GM12878 (cell line): ENCODE measurements at regions not wholly inside any gene's neighbourhood (a gene's known extent, or its start where the extent isn't known, plus 50 kb on each side); places are given as distances from the start of the nearest gene placed in this dataset.

Experiments used
- ATAC-seq: fragments of 200-7000 bp; cut with Tn5 transposase; 3 replicates; pipeline ENCODE4 v1.9.1; 2020; ENCODE audit warnings: mild to moderate bottlenecking, moderate library complexity
- BruUV-seq: library from RNA; stranded (reverse); fragments of 400-500 nt; replicated peaks from 2 replicates; lab custom pipeline; 2021; lab: Mats Ljungman, UMichigan
- CTCF ChIA-PET: fragments of 300-600 bp; sonication (Branson Sonifier 250); formaldehyde crosslinking; extraction: SDS; loops from one replicate; lab custom pipeline; 2021; ENCODE audit warnings: inconsistent platforms; lab: Yijun Ruan, JAX
- POLR2A ChIA-PET: fragments of 350-600 bp; formaldehyde crosslinking; extraction: SDS; loops from one replicate; lab custom pipeline; 2021; ENCODE audit warnings: inconsistent platforms; lab: Charles Lee
- RAD21 ChIA-PET: fragments of 300-600 bp; sonication (Branson Sonifier 250); formaldehyde crosslinking; loops from one replicate; lab custom pipeline; 2023; ENCODE audit warnings: antibody characterized with exemption; ENCODE audit not compliant: unreplicated experiment; lab: Charles Lee
- SMC1A ChIA-PET: fragments of 300-600 bp; sonication (Branson Sonifier 250); formaldehyde crosslinking; loops from one replicate; lab custom pipeline; 2023; ENCODE audit not compliant: unreplicated experiment, uncharacterized antibody; lab: Charles Lee
- DNase-seq: peaks from one replicate; pipeline ENCODE4 v3.0.0-alpha.2; 2011; ENCODE audit warnings: low read depth, low spot score
- FAIRE-seq: peaks from 3 replicates; lab custom pipeline; 2011; peaks lifted over from hg19 to GRCh38; lab: Jason Lieb, UNC
- H2AFZ ChIP-seq: 2 replicates; pipeline ENCODE4 v1.6.0; 2011; ENCODE audit warnings: low read depth, low read length, control low read depth; ENCODE audit not compliant: control insufficient read depth
- H3K27ac ChIP-seq: 2 replicates; pipeline ENCODE4 v1.5.1; 2011; ENCODE audit warnings: control low read depth; ENCODE audit not compliant: control insufficient read depth, insufficient read depth
- H3K27me3 ChIP-seq, 2 experiments: replicated peaks in 1 of 2; 2 replicates each; pipeline versions ENCODE4 v1.6.0 to v1.6.1; 2011; ENCODE audit warnings: low read length in 1 of 2; ENCODE audit not compliant: control insufficient read depth in 2 of 2, insufficient read depth in 2 of 2
- H3K36me3 ChIP-seq, 2 experiments: 2 replicates each; pipeline ENCODE4 v1.5.1; 2011; ENCODE audit warnings: low read length in 1 of 2; ENCODE audit not compliant: control insufficient read depth in 2 of 2, insufficient read depth in 2 of 2
- H3K4me1 ChIP-seq: 2 replicates; pipeline ENCODE4 v1.6.1; 2011; ENCODE audit warnings: mild to moderate bottlenecking, low read length, moderate library complexity, mixed read lengths; ENCODE audit not compliant: control insufficient read depth, insufficient read depth
- H3K4me2 ChIP-seq: 2 replicates; pipeline ENCODE4 v1.6.0; 2011; ENCODE audit warnings: control low read depth; ENCODE audit not compliant: control insufficient read depth, insufficient read depth
- H3K4me3 ChIP-seq: fragments of 200-600 bp; sonication (generic); 2 replicates; pipeline ENCODE4 v1.5.1; 2016
- H3K79me2 ChIP-seq: 2 replicates; pipeline ENCODE4 v1.6.0; 2011; ENCODE audit warnings: low read length; ENCODE audit not compliant: control insufficient read depth, insufficient read depth
- H3K9ac ChIP-seq: 2 replicates; pipeline ENCODE4 v1.8.0; 2011; ENCODE audit warnings: low read length, control low read depth, mixed read lengths; ENCODE audit not compliant: control insufficient read depth, insufficient read depth
- H3K9me3 ChIP-seq: replicated peaks from 3 replicates; pipeline ENCODE4 v1.5.1; 2011; ENCODE audit warnings: mild to moderate bottlenecking, low read length; ENCODE audit not compliant: control insufficient read depth, insufficient read depth
- H4K20me1 ChIP-seq: 2 replicates; pipeline ENCODE4 v1.6.0; 2011; ENCODE audit not compliant: control insufficient read depth, insufficient read depth
- CBX5 ChIP-seq: sonication (generic); IDR thresholded peaks from 2 replicates; pipeline ENCODE4 v1.6.1; 2016; ENCODE audit warnings: low read depth, moderate library complexity, mild to moderate bottlenecking, inconsistent platforms
- CHD1 ChIP-seq: IDR thresholded peaks from 2 replicates; pipeline ENCODE4 v1.6.1; 2012; ENCODE audit warnings: low read depth, low read length, improper control_type of control experiment
- FOXK2 ChIP-seq: fragments of 450-650 bp; IDR thresholded peaks from 2 replicates; pipeline ENCODE4 v1.6.1; 2017; ENCODE audit warnings: mild to moderate bottlenecking, moderate library complexity
- IRF5 ChIP-seq: fragments of 450-650 bp; IDR thresholded peaks from 2 replicates; pipeline ENCODE4 v1.6.1; 2017; ENCODE audit warnings: borderline replicate concordance
- PAX8 ChIP-seq: fragments of 450-650 bp; IDR thresholded peaks from 2 replicates; pipeline ENCODE4 v1.6.1; 2017; ENCODE audit warnings: mild to moderate bottlenecking, moderate library complexity
- RELB ChIP-seq: fragments of 450-650 bp; IDR thresholded peaks from 2 replicates; pipeline ENCODE4 v1.6.1; 2017; ENCODE audit warnings: low read depth, mild to moderate bottlenecking, moderate library complexity
- USF1 ChIP-seq: IDR thresholded peaks from 2 replicates; pipeline ENCODE4 v1.6.1; 2011; ENCODE audit warnings: borderline replicate concordance, low read depth, mild to moderate bottlenecking, moderate library complexity, mixed read lengths, low read length; ENCODE audit not compliant: insufficient read depth; ENCODE audit errors: extremely low read length
- WGBS: methylation state at CpG from one replicate; pipeline ENCODE4 v1.1.6; 2016; ENCODE audit warnings: low lambda C conversion rate; ENCODE audit not compliant: insufficient replicate concordance, insufficient coverage; ENCODE audit errors: missing lambda C conversion rate; 5-methylcytosine and 5-hydroxymethylcytosine counted together
- in situ Hi-C: fragments of 300-500 bp; cut with MboI; formaldehyde crosslinking; loops from 9 replicates; pipeline ENCODE4 v1.14.3; 2018; ENCODE audit warnings: mixed read lengths
- intact Hi-C: fragments of 100-400 bp; cut with micrococcal nuclease; formaldehyde crosslinking; loops from one replicate; pipeline ENCODE4 v1.14.2; 2022; ENCODE audit not compliant: unreplicated experiment

- no peak for TF ChIP-seq RELB
Observed at GRCh38 chr4:189420572-189420971, 520.1 kb upstream of the FRG1 start (continued).

- ChIA-PET CTCF (no interaction called here), SMC1A (interaction anchor here (0.9 kb wide), 1 partner anchor 469 kb away, joined by 3 read pairs; no protein-coding TSS in a partner anchor), POLR2A (no interaction called here), RAD21 (no interaction called here)
- in situ Hi-C loops = no loop called here
- no peak overlapping the region for H3K9ac ChIP-seq
- no TSS peak for BruUV-seq
- H3K4me1 ChIP-seq = no peaks in the 10 kb centered on the region
- 27% methylated on average over 3 of the region's 3 CpGs for WGBS
- FAIRE-seq (no peak), ATAC-seq (no peak), DNase-seq (no peak)
- intact Hi-C loops = no loop called here
- no peaks in the 10 kb centered on the region for H3K27me3 ChIP-seq
- no peaks in the 10 kb centered on the region for H3K9me3 ChIP-seq
- TF ChIP-seq CBX5 (no peak), IRF5 (no peak), FOXK2 (no peak), PAX8 (no peak), CHD1 (no peak), USF1 (no peak)
- H3K27ac ChIP-seq = no peak overlapping the region
- no peaks in the 10 kb centered on the region for H3K79me2 ChIP-seq
- H2AFZ ChIP-seq = no peak overlapping the region
- no peak overlapping the region for H3K4me2 ChIP-seq
- no peak overlapping the region for H3K4me3 ChIP-seq
- H4K20me1 ChIP-seq = no peaks in the 10 kb centered on the region
- no peaks in the 10 kb centered on the region for H3K36me3 ChIP-seq
Observed at GRCh38 chr4:189436207-189436606, 504.5 kb upstream of the FRG1 start.
